ENCODE measurements at regions not wholly inside any gene's neighbourhood (a gene's known extent, or its start where the extent isn't known, plus 50 kb on each side); places are given as distances from the start of the nearest gene placed in this dataset.

DNA sequence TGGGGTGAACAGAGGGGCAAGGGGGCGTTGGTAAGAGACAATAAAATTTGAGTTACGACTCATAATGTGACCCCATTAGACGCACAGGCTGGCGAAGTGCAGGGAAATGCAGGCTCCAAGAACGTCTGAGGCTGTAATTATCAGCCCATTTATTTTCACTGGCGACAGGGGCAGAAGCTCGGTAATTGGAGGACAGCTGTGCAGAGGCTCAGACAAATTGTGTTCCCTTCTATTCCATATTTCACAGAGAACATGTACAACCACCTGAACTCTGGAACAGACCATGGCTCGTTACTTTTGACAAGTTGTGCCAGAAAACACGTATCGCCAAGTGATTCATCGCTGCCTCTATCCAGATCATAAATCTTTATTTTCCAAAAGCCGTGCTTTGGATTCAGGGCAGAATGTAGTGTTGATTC is 137.3 kb upstream of the FRMD4A start:
- ChIA-PET POLR2A (no interaction called here), CTCF (no interaction called here)
- no peak for TF ChIP-seq CTCF (IDR thresholded peaks at IDR 0.05; ENCODE audit: control extremely low read depth, extremely low read depth, low read depth, missing control alignments)
- no peak for DNase-seq (ENCODE audit: extremely low spot score)

GRCh38 chr10:14466257-14466656 is 135.5 kb upstream of the FRMD4A start:
- POLR2A ChIA-PET = no interaction called here
- DNase-seq (ENCODE audit: extremely low spot score) = no peak
- CTCF ChIA-PET = no interaction called here
- no peak for TF ChIP-seq CTCF (IDR thresholded peaks at IDR 0.05; ENCODE audit: control extremely low read depth, extremely low read depth, low read depth, missing control alignments)

DNA sequence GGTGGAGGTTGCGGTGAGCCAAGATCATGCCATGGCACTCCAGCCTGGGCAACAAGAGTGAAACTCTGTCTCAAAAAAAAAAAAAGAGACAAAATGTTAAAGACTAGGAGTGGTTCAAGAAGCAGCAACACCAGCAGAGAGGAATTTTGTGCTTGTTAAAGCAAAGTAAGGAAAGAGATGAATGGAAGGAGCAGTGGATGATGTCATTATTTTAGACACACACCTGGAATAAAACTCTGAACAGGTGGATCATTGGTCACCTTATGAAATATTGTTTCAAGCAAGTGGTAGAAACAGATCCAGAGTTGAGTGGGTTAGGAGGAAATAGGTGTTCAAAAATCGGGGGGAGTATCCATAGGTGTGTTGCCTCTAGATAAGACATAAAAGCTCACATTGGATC is 129.7 kb upstream of the FRMD4A start:
- ChIA-PET CTCF (interaction anchor here (1.3 kb wide), 1 partner anchor 10 kb away, joined by 3 read pairs; no protein-coding TSS in a partner anchor), POLR2A (no interaction called here)
- no peak for TF ChIP-seq CTCF (IDR thresholded peaks at IDR 0.05; ENCODE audit: control extremely low read depth, extremely low read depth, low read depth, missing control alignments)
- DNase-seq (ENCODE audit: extremely low spot score) = no peak

DNA sequence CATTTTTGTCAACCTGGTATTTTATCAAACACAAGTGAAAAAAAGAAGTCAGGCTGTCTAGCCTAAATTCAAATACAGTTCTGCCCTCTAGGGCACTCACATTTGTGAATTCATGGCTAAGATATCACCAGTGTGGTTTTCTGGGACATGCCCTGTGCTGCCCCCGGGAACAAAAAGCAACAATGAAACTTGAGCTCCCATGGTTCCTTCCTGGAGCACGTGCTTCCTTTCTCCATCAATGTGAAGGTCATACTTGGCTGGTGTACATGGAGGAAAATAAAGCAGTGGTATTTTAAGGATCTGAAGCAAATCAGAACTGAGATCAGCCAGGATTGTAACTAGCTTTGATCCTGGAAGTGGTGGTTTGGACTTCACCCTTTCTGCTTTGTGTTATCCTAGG is 128.9 kb upstream of the FRMD4A start:
- DNase-seq (ENCODE audit: extremely low spot score) = no peak
- TF ChIP-seq CTCF (IDR thresholded peaks at IDR 0.05; ENCODE audit: control extremely low read depth, extremely low read depth, low read depth, missing control alignments) = no peak
- ChIA-PET CTCF (no interaction called here), POLR2A (no interaction called here)

- no peak for DNase-seq (ENCODE audit: extremely low spot score)
- ChIA-PET POLR2A (no interaction called here), CTCF (no interaction called here)
- no peak for TF ChIP-seq CTCF (IDR thresholded peaks at IDR 0.05; ENCODE audit: control extremely low read depth, extremely low read depth, low read depth, missing control alignments)
These were observed 126.1 kb upstream of the FRMD4A start for GRCh38 chr10:14456870-14457266.

DNA sequence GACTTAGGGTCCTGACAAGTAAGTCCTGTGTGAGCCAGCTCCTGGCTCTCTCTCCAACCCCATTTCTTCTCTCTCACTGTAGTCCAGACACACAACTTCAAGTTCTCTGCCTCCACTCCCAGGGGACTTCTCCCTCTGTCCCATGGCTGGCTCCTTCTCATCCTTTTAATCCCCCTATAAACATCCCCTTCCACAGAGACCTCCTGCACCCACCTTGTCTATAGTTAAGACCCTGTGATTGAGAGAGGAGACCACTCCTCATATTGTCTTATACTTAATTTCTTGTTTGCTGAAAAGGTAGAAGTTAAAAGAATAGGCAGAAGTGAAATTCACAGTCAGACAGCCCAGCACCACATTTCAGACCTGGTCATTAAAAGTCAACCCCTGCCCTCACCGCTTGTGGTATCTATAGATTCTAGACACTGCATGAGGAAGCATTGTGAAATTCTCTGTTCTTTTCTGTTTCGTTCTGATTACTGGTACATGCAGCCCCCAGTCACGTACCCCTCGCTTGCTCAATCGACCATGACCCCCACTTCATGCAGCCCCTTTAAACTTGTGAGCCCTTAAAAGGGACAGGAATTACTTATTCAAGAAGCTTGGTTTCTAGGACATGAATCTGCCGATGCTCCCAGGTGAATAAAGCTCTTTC is 125.6 kb upstream of the FRMD4A start:
- ChIA-PET CTCF (no interaction called here), POLR2A (no interaction called here)
- DNase-seq (ENCODE audit: extremely low spot score) = no peak
- no peak for TF ChIP-seq CTCF (IDR thresholded peaks at IDR 0.05; ENCODE audit: control extremely low read depth, extremely low read depth, low read depth, missing control alignments)

DNA sequence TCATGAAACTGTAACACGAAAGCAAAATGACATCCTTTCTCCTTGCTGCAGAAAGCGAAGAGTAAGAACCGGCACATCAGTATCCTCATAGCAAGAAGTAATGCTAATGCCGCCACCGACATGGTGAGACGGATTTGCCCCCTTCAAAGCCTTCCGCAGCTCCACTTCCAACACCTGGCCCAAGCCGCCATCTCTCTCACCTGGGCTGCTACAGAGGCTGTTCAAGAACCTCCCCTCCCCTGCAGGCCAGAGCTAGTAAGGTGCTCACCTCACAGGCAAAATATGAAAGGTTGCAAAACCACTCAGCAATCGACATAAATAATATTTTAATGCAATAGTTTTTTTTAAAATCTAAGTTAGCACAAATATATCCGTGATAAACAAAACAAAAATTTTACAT is 123.9 kb upstream of the FRMD4A start:
- ChIA-PET CTCF (no interaction called here), POLR2A (no interaction called here)
- DNase-seq (ENCODE audit: extremely low spot score) = no peak
- TF ChIP-seq CTCF (IDR thresholded peaks at IDR 0.05; ENCODE audit: control extremely low read depth, extremely low read depth, low read depth, missing control alignments) = no peak

Data from GM10248 (cell line).